Activated CD8-positive, alpha-beta memory T cell treated with anti-CD3 and anti-CD28 coated beads for 36 hours (primary cell): ENCODE measurements at regions not wholly inside any gene's neighbourhood (a gene's known extent, or its start where the extent isn't known, plus 50 kb on each side); places are given as distances from the start of the nearest gene placed in this dataset.

Source experiments
- CTCF ChIA-PET: fragments of 350-600 bp; sonication (Branson Sonifier 250); formaldehyde crosslinking; loops from one replicate; lab custom pipeline; 2021; ENCODE audit warnings: antibody characterized with exemption; lab: Charles Lee
- POLR2A ChIA-PET: fragments of 350-600 bp; sonication (Branson Sonifier 250); formaldehyde crosslinking; loops from one replicate; lab custom pipeline; 2021; ENCODE audit warnings: antibody characterized with exemption; lab: Charles Lee

- ChIA-PET POLR2A (no interaction called here), CTCF (no interaction called here)
These were observed 546.5 kb upstream of the KLHL29 start for GRCh38 chr2:22838461-22838860.

- ChIA-PET CTCF (no interaction called here), POLR2A (no interaction called here)
These were observed 542.6 kb upstream of the KLHL29 start for GRCh38 chr2:22842205-22842869.

GRCh38 chr2:22843919-22844537, 541.0 kb upstream of the KLHL29 start:
- ChIA-PET CTCF (no interaction called here), POLR2A (no interaction called here)

GRCh38 chr2:22850310-22850709, 534.7 kb upstream of the KLHL29 start:
- CTCF ChIA-PET, result no interaction called here

GRCh38 chr2:22854588-22854987, 530.4 kb upstream of the KLHL29 start:
- CTCF ChIA-PET, result no interaction called here
- POLR2A ChIA-PET, result no interaction called here

More at GRCh38 chr2:22850310-22850709, 534.7 kb upstream of the KLHL29 start:
- POLR2A ChIA-PET, result no interaction called here

- POLR2A ChIA-PET, result no interaction called here
- CTCF ChIA-PET, result no interaction called here
These were observed 529.9 kb upstream of the KLHL29 start for GRCh38 chr2:22855081-22855480.

GRCh38 chr2:22855761-22856184, 529.2 kb upstream of the KLHL29 start:
- CTCF ChIA-PET, result no interaction called here

GRCh38 chr2:22867973-22868372, 517.0 kb upstream of the KLHL29 start:
- POLR2A ChIA-PET, result no interaction called here

More at GRCh38 chr2:22855761-22856184, 529.2 kb upstream of the KLHL29 start:
- POLR2A ChIA-PET, result no interaction called here

GRCh38 chr2:22878121-22878520, 506.9 kb upstream of the KLHL29 start:
- CTCF ChIA-PET, result no interaction called here

More at GRCh38 chr2:22867973-22868372, 517.0 kb upstream of the KLHL29 start:
- CTCF ChIA-PET, result no interaction called here

GRCh38 chr2:22879009-22879863, 505.7 kb upstream of the KLHL29 start:
- ChIA-PET POLR2A (no interaction called here), CTCF (no interaction called here)

More at GRCh38 chr2:22878121-22878520, 506.9 kb upstream of the KLHL29 start:
- POLR2A ChIA-PET, result no interaction called here

GRCh38 chr2:22880161-22880560, 504.8 kb upstream of the KLHL29 start:
- ChIA-PET POLR2A (no interaction called here), CTCF (no interaction called here)

GRCh38 chr2:22882011-22882410, 503.0 kb upstream of the KLHL29 start:
- POLR2A ChIA-PET, result no interaction called here
- CTCF ChIA-PET, result no interaction called here

- CTCF ChIA-PET, result no interaction called here
- POLR2A ChIA-PET, result no interaction called here
These were observed 502.3 kb upstream of the KLHL29 start for GRCh38 chr2:22882643-22883042.

GRCh38 chr2:22883054-22883453, 501.9 kb upstream of the KLHL29 start:
- ChIA-PET POLR2A (no interaction called here), CTCF (no interaction called here)

GRCh38 chr2:22885245-22885644, 499.7 kb upstream of the KLHL29 start:
- POLR2A ChIA-PET, result no interaction called here
- CTCF ChIA-PET, result no interaction called here

- CTCF ChIA-PET, result no interaction called here
These were observed 497.6 kb upstream of the KLHL29 start for GRCh38 chr2:22887426-22887825.

GRCh38 chr2:22887845-22888244, 497.1 kb upstream of the KLHL29 start:
- ChIA-PET CTCF (no interaction called here), POLR2A (no interaction called here)

More at GRCh38 chr2:22887426-22887825, 497.6 kb upstream of the KLHL29 start:
- POLR2A ChIA-PET, result no interaction called here

GRCh38 chr2:22890132-22890531, 494.8 kb upstream of the KLHL29 start:
- ChIA-PET POLR2A (no interaction called here), CTCF (no interaction called here)

- CTCF ChIA-PET, result no interaction called here
- POLR2A ChIA-PET, result no interaction called here
These were observed 491.0 kb upstream of the KLHL29 start for GRCh38 chr2:22893761-22894517.

GRCh38 chr2:22894761-22895160, 490.2 kb upstream of the KLHL29 start:
- ChIA-PET CTCF (interaction anchor here (0.6 kb wide), 1 partner anchor 11 kb away, joined by 3 read pairs; no protein-coding TSS in a partner anchor), POLR2A (no interaction called here)
